HG02852 (cell line): ENCODE measurements at regions not wholly inside any gene's neighbourhood (a gene's known extent, or its start where the extent isn't known, plus 50 kb on each side); places are given as distances from the start of the nearest gene placed in this dataset.
"Not testable (repeated sequence)": the region's sequence is repeated elsewhere in the genome, so short reads cannot be mapped to it uniquely, and the experiment has no call there.

Experiments
- ATAC-seq: cut with Tn5 transposase; IDR thresholded peaks from one replicate; pipeline ENCODE4 v1.9.1; 2021; ENCODE audit warnings: mild to moderate bottlenecking, moderate library complexity; ENCODE audit not compliant: unreplicated experiment

DNA sequence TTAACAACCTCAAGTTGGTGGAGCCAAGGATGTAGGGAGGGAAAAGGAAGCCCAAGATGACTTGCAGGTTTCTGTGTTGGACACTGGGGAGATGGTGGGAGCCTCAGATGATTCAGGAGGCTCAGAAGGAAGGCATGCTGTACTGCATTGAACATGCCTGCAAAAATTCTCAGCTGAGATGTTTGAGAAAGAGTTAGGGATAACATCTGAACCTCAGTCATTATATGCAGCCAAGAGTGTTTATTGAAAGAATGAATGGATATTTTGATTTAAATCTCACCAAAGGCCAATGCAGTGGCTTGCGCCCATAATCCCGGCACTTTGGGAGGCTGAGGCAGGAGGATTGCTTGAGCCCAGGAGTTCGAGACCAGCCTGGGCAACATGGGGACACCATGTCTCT, 243.0 kb downstream of the MYCN start:
- ATAC-seq = no peak

DNA sequence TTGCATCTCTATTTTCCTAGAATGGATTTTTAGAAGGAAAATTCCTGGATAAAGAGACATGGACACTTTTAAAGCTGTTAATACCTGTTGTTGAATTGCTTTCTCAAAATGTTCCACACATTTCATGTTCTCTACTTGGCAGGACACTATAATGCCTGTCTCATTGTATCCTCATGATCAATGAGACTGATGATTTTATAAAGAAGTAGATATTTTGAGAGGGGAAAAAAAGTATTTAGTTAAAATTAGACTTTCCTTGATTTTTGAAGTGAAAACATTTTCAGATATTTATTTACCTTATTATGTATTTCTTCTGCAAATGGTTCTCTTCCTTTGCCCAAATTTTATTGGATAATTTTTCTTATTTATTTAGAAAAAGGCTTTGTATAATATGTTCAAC, 242.5 kb downstream of the MYCN start:
- no peak for ATAC-seq

DNA sequence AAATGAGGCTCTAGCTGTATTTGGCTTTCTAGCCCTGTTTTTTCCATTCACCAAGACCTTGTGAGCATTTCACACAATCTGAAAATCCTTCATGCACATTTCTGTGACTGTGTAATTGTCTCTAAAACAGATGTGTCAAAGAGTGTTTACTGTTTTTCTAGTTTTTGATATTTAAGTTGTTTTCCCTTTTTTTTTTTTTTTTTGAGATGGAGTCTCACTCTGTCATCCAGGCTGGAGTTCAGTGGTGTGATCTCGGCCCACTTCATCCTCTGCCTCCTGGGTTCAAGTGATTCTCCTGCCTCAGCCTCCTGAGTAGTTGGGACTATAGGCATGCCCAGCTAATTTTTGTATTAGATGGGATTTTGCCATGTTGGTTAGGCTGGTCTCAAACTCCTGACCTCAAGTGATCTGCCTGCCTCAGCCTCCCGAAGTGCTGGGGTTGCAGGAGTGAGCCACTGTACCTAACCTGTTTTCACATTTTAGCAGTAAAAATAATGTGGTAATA, 242.0 kb downstream of the MYCN start:
- ATAC-seq = not testable (repeated sequence)

DNA sequence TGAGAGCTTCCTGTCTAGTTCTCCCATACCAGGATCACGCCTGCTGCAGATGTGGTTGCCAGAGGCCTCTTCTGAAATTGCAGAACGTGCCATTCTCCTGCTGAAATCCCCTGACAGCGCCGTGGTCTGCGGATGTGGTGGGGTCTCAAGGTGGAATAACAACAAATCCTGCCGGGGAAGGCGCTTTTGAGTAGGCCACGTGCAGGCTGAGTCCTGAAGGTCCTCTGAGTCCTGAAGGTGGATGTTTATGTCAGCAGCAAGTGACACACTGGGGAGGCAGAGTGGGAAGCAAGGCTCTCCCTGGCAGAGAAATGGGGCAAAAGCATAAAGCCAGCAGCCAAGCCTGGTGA, 241.4 kb downstream of the MYCN start:
- no peak for ATAC-seq

DNA sequence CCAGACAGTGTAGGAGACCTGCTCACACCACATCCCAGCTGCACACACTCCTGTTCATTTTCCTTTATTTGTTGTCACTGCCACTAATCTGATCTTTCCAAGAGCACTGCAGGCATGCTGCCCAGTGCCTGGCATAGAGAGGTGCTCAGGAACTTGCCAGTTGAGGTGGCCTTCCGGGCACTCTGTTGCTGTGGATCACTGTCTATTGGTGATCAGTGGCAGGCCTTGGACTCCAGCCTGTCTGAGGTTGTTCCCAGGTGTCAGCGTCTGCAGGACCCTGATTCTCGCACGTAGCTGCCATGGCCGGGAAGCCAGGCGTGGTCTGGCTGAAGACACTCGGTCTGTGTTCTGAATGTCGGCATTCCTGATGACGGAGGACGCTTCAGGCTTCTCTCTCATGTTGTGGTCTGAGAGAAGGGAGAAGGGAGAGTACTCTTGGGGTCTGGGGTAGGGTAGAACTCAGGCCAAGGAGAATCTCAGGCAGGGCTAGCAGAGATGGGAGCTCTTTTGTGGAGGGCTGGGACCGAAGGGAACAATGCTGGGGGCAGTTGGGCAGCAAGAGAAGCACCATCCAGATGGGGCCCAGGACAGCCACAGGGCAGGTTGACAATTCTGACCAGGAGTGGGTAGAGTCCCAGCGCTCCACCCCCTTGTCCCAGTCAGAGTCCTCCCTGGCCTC, 240.9 kb downstream of the MYCN start:
- ATAC-seq = no peak

DNA sequence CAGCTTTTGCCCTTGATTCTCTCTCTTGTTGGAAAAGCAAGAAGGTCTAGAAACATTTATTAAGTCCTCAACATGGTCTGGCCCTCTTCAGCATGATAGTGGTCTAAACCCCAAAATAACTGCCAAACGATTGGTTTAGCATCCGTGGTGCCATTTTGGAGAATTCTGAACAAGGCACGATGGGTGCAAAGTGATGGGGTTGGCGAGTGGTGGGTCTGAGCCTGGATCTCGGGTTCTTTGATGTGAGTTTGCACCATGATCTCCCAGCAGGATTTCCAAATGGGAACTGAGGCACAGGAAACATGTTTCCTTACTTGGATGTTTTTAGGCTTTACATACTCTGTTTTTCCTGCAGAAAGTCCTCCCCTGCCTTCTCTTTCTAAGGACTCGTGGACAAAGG, 240.3 kb downstream of the MYCN start:
- ATAC-seq = no peak

DNA sequence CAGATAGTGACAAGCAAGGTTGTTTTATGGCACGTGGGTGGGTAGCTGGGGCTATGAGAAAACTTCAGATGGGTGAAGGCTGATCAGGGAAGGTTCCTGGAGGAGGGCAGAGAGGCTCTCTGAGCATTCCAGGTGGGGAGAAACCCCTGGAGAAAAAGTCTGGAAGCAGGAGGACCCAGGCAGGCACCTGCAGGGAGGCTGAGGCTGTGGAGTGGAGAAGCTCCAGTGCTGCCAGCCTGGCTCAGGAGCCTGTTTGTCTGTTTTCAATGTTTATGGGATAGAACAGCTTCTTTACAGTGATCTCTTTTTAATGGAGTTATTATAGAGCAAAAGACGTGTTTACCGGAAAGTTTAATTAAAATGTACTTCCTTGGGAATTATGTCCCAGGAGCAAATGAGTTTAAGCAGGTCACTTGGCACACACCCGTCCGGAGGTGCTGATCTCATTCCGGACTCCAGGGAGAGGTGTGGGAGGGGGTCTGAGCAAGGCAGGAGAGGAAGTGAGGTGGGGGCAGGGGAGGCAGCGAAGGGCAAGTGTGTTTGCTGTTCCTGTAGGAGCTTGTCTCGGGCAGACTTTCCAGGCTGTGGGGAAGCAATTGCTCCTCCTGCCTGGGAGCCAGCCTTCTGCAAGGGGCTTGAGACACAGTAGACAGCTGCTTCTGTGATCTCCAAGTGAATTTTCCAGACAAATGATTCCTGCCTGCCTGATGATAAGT, 239.5 kb downstream of the MYCN start:
- ATAC-seq = no peak

DNA sequence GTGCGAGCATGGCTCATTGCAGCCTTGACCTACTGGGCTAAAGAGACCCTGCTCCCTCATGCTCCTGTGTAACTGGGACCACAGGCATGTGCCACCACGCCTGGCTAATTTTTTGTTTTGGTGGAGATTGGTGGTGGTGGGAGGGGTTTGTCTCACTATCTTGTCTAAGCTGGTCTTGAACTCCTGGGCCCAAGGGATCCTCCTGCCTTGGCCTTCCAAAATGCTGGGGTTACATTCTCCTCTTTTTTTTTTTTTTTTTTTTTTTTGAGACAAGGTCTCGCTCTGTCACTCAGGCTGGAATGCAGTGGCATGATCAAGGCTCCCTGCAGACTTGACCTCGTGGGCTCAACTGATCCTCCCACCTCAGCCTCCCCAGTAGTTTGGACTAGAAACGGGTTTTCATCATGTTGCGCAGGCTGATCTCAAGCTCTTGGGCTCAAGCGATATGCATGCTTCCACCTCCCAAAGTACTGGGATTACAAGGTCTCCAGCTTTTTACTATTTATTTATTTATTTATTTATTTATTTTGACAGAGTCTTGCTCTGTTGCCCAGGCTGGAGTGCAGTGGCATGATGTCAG, 238.3 kb downstream of the MYCN start:
- no peak for ATAC-seq

DNA sequence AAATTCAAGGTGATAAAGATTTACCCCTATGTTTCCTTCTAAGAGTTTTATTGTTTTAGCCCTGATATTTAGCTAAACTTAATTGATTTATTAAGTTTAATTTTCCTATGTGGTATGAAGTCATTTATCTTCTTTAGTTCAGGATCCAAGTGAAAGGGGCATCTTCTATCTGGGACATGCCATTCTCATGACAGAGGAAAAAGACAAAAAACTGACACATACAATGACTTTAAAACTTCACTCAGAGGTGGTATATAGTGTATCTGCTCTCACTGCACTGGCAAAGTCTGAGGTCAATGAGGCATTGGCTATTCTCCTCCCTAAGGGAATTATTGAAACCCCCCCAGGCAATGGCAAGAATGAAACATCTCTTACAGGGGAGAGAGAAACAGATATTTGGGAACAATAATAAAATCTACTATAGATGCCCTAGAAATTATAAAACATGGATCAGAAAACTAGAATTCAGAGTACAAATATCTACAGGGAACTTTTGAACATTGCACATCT, 237.4 kb downstream of the MYCN start:
- no peak for ATAC-seq

DNA sequence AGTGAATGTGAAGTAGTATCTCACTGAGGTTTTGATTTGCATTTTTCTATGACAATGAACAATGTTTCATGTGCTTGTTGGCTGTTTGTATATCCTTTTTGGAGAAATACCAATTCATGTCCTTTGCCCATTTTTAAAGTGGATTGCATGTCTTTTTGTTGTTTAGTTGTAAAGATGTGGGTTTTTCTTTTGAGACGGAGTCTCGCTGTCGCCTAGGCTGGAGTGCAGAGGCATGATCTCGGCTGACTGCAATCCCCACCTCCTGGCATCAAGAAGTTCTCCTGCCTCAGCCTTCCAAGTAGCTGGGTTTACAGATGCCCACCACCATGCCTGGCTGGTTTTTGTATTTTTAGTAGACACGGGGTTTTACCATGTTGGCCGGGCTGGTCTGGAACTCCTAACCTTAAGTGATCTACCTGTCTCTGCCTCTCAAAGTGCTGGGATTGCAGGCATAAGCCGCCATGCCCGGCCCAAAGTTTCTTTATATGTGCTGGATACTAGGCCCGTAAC, 236.7 kb downstream of the MYCN start:
- ATAC-seq = no peak

DNA sequence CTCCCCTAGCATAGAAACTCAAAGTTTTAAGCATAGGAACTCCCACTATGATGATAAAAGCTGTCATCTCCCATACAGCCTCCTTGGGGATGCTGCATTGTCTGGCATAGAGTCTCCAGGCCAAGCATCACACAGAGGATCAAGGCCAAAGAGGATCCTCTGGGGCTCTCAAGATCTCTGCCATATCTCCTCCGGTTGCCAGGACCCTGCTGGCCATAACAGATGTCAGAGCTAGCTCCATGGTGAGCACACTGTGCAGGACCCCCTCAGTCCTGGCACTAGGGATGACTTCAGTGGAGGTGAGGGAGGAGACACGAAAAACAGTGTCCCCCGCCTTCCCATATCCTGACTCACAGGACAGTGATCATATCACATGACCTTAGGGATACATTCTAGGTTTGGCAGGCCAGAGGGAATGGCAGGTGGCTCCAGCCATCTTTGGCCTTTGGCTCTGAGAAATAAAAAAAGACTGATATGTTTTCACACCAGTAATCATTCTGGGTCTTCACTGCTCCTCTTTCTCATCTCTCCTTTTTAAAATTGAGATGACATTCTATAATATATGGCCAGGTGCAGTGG, 235.0 kb downstream of the MYCN start:
- no peak for ATAC-seq

DNA sequence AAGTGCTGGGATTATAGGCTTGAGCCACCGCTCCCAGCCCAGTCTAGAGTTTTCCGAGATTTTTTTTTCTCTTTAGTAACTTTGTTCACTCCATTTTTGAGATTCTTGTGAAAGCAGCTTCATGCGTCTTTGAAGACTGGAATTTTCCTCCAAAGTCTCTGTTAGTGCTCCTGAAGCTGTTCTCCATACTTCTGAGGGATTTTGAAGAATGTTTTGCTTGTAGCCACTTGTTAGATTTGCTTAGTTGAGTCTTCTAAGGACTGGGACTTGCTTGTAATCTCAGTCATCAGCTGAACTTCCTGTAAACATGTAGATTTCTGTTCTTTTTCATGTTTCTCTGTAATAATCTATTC, 234.3 kb downstream of the MYCN start:
- ATAC-seq = no peak

DNA sequence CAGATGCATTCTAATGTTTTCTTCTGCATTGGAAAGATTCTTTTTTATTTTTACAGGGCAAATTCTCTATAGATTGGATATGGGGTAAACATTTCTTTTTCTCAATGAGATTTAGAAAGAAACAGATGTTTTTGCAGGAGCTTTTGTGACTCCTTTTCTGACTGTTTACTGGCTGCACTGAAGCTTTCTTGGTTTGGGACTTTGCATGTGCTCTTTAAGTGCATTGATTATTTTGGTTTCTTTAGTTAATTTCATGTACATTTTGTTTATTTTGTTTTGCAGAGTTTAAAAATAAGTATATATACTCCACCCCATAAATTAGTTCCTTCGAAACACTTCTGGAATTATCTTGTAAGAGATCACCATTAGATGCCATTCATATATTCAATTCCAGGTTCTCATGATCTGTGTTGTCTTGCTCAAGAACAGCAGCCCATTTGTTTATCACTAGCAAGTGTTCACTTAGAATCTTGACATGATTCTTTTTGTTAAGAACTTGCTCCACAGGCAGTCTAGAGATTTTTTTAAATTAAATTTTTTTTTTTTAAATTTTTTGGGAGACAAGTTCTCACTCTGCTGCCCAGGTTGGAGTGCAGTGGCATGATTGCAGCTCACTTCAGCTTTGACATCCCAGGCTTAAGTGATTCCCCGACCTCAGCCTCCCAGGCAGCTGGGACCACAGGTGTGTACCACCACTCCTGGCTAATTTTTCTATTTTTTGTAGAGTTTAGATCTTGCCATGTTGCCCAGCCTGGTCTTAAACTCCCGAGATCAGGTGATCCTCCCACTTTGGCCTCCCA, 233.7 kb downstream of the MYCN start:
- no peak for ATAC-seq

DNA sequence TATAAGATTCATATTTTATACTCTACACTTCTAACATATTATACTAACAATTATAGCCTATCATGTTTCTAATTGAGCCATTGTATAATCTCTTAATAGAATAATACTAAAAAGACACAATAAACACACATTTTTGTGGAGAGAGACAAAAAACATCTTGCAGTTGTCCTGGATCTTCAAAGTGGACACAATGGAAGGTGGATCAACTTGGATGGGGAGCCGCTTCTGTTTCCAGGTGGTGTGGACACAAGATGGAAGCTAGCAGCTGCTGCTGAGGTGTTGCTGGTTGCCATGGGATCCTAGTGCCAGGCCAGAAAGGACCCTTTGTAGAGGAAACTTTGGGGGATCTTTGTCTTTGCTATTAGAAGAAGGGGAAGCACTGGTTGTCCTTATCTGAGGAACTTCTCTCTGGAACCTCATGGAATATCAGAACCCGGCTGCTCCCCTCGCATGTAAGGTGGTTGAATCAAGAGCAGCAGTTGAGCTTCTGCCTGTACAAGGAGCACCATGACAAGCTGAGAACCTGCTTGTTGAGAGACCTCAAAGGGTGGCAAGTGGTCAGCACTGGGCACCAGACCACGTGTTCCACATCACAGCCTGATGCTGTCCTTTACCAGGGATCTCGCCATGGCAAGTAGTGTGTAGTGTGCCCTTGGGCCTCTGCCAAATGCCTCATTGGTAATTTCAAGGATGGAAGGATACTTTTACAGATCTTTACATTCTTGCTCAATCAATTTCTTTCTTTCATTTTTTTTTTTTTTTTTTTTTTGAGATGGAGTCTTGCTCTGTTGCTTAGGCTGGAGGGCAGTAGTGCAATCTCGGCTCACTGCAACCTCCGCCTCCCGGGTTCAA, 232.2 kb downstream of the MYCN start:
- ATAC-seq = no peak

DNA sequence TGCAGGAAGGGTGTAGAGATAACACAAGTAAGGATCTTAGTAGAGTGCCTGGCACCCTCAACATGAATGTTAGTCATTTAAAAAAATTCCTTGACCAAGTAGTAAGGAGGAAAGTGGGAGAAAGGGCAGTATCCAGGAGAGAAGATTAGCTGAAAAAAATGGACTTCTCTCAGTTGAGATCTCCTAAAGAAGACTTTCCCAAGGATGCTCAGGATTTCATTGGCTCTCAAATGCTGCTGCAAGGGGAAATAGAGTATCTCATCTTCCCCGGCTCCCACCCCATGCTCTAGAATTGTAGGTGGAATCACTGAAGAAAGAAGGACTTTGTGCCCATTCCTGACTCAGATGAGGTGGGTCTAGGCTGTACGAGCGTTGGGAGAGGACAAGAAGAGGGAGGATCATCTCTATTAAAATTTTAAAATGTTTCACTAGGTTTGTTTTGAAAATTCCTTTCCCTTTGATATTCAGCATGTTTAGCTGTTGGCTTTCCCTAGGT, 231.1 kb downstream of the MYCN start:
- ATAC-seq = no peak

DNA sequence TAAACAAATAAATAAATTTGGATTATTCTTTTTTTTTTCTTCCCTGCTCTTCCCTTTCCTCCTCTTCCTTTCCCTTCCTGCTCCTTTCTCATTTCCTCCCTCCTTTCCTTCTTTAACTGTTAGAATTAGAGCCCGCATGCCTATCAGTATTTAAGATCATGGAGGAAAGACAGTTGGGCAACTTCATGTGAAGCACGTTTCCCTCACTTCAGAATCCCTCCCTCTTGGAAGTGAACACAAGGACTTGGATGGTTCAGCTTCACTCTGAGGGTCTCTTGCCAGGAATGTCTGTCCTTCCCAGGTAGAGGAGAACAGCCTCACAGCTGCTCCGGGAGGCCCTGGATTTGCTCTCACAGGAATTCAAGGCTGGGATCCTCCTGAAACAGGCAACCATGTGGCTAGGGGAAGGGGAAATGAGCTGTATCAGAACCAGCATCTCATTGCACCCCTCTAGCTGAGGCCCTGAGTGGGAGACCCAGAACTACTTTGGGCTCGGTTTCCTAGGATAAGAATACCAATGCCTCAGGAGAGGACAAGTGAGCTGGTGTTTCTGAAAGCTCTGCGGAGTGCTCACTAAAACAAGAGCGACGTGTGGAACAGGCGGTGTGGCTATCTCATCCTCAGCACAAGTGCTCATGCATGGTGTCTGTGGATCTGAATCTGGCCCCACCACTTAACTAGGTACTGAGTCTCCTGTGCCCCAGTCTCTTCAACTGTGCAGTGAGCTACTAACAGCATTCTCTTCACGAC, 230.5 kb downstream of the MYCN start:
- ATAC-seq = no peak

DNA sequence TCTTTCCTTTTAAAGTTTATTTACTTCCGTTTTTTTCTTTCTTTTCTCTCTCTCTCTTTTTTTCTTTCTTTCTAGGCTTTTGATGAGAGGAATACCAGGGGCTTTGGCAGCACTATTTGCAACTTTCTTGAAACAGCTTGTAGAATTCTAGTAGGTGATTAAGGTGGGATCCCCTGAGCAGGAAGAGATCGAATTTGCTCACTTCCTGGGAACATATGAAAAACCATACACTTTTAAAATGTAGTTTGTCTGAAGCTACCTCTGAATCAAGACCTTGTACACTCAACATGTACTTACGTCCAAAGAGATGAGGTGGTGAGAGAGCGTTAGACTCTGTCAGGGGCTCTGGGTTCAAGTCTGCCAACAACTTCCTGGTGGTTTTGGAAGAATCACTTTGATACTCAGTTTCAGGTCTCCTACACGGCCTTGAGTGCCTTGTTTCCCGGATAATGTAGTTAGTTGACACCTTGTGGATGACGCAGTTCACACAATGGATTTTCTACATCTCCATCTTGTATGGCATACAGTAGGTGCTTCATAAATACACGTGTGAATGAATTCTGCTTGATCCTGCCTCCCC, 229.1 kb downstream of the MYCN start:
- no peak for ATAC-seq

DNA sequence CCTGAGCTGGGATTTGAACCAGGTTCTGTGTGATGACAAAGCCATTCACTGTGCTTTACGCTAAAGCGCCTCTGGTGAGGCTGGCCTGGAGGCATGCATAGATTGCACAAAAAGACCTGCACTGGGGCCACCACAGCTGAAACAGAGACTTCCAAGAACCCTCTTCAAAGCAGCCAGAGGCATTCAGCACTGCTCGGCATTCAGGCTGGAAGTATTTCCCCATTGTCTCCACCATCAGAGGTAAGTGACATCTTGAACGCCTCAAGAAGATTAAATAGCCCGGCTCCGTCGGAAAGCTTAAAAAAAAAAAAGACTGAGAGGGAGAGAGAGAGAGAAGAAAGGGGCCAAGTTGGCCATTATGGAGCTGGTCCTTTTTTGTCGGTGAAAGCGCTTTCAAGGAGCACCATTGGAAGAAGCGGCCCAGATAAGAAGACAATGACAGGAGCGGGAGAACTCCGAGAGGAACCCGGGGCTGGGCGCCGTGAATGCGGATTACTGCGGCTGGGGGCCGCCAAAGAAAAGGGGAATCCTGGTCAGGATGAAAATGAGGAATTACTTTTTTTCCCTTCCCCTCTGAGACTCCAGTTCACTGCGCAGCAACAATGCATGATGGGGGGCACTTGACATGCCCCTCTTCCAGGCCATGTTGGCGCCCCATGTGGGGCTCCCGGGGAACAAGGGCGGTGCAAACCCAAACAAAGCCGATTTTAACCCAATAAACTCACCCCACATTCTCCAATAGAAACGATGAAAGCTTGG, 228.3 kb downstream of the MYCN start:
- ATAC-seq = no peak
